OCI-LY7 (cell line): ENCODE measurements at regions not wholly inside any gene's neighbourhood (a gene's known extent, or its start where the extent isn't known, plus 50 kb on each side); places are given as distances from the start of the nearest gene placed in this dataset.

Experiments
- CTCF ChIP-seq: fragments of 200-600 bp; sonication (generic); conservative IDR thresholded peaks from 2 replicates; pipeline ENCODE4 v1.5.1; 2014; ENCODE audit warnings: mild to moderate bottlenecking, antibody characterized with exemption, low read length, moderate library complexity, mixed read lengths
- EZH2phosphoT487 ChIP-seq: fragments of 200-600 bp; sonication (generic); IDR thresholded peaks from 2 replicates; pipeline ENCODE4 v1.6.1; 2018; ENCODE audit warnings: low read depth, borderline replicate concordance, mild to moderate bottlenecking, mixed run types, antibody characterized with exemption, low read length, moderate library complexity, mixed read lengths

DNA sequence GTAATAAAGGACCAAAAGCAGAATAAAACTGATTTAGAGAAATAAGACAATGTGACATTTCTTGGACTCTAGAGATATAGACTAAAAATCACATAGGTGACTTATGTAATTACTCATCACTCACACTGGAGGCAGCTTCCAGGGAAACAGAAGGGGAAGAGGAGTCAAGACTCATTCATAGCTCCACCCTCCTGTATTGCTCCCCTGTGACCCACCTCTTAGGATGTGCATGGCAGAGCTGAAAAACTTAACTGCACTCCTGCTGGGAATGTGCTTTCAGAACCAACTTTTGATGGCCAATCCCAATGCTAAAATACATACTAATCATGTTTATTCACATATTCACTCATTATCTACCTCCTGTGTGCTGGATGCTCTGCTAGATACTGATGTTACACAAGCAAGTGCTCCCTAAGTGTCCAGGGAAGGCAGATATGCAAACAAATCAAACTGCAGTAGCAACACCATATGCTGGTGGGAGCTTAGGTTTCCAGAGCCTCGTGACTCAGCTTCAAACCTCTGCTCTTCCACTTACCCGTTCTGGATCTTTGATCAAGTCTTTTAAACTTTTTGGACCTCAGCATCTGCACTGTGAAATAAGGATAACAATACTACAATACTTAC lies 316.1 kb downstream of the GALC start:
- TF ChIP-seq CTCF, result no peak
- no peak for TF ChIP-seq EZH2phosphoT487
